Peyer's patch (tissue), 4 donors: ENCODE measurements at regions not wholly inside any gene's neighbourhood (a gene's known extent, or its start where the extent isn't known, plus 50 kb on each side); places are given as distances from the start of the nearest gene placed in this dataset.

Source experiments
- DNase-seq, 3 donors: peaks; one replicate each; pipeline ENCODE4 v3.0.0-alpha.2; 2017 to 2019
- H3K27ac ChIP-seq, 4 donors: fragments of 200-600 bp; sonication (generic); one replicate each; pipeline ENCODE4 v1.5.1; 2016 to 2019
- H3K27me3 ChIP-seq, 2 donors: fragments of 200-600 bp; sonication (generic); one replicate each; pipeline ENCODE4 v1.5.1; 2019
- H3K36me3 ChIP-seq, 3 donors: fragments of 200-600 bp; sonication (generic); one replicate each; pipeline ENCODE4 v1.5.1; 2016 to 2019
- H3K4me1 ChIP-seq, 4 donors: fragments of 200-600 bp; sonication (generic); one replicate each; pipeline ENCODE4 v1.5.1; 2016 to 2019
- H3K4me3 ChIP-seq, 4 donors: fragments of 200-600 bp; sonication (generic); 1 replicate in 3 of 4; 2 replicates in 1 of 4; pipeline ENCODE4 v1.5.1; 2016 to 2019; ENCODE audit warnings: mild to moderate bottlenecking in 1 of 4
- H3K9me3 ChIP-seq, 4 donors: fragments of 200-600 bp; sonication (generic); one replicate each; pipeline ENCODE4 v1.5.1; 2016 to 2019; ENCODE audit warnings: mild to moderate bottlenecking in 1 of 4
- POLR2A ChIP-seq, 2 donors: fragments of 450-650 bp; IDR thresholded peaks; one replicate each; pipeline ENCODE4 v1.5.1; 2017; ENCODE audit warnings: antibody characterized with exemption in 2 of 2, mild to moderate bottlenecking in 2 of 2, moderate library complexity in 2 of 2
- TF ChIP-seq, protein P1 (sequence below), 6 experiments: fragments of 450-650 bp in 4 of 6; fragments of 200-600 bp in 2 of 6; sonication (generic) in 1 of 6; IDR thresholded peaks; one replicate each; pipeline ENCODE4 v1.5.1; 2017 to 2019; ENCODE audit warnings: antibody characterized with exemption in 6 of 6, mild to moderate bottlenecking in 3 of 6, moderate library complexity in 1 of 6

DNA sequence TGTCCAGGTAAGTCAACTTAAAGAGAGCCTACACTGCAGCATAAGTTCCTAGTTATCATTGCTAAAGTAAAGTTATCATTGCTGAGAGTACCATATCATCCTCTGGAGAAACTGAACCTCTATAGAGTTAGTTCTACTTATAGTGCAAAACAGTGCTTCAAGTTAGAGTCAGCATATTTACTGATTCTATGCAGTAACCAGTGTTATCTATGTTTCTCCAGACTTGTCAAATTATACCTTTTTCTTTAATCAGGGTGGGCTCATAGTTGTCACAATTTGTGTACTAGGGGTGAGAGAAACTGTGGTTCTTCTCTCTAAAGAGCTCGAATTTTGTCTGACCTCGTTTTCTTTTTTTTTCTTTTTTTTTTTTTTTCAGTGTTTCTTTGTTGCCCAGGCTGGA is 79.6 kb downstream of the ANXA2R start:
- no peaks in the 10 kb centered on the region for H3K4me1 ChIP-seq
- no peaks in the 10 kb centered on the region for H3K27me3 ChIP-seq
- no peak for DNase-seq
- no peaks in the 10 kb centered on the region for H3K9me3 ChIP-seq
- H3K27ac ChIP-seq, result no peak overlapping the region
- no peak overlapping the region for H3K4me3 ChIP-seq
- no peaks in the 10 kb centered on the region for H3K36me3 ChIP-seq
- TF ChIP-seq, protein P1, sequence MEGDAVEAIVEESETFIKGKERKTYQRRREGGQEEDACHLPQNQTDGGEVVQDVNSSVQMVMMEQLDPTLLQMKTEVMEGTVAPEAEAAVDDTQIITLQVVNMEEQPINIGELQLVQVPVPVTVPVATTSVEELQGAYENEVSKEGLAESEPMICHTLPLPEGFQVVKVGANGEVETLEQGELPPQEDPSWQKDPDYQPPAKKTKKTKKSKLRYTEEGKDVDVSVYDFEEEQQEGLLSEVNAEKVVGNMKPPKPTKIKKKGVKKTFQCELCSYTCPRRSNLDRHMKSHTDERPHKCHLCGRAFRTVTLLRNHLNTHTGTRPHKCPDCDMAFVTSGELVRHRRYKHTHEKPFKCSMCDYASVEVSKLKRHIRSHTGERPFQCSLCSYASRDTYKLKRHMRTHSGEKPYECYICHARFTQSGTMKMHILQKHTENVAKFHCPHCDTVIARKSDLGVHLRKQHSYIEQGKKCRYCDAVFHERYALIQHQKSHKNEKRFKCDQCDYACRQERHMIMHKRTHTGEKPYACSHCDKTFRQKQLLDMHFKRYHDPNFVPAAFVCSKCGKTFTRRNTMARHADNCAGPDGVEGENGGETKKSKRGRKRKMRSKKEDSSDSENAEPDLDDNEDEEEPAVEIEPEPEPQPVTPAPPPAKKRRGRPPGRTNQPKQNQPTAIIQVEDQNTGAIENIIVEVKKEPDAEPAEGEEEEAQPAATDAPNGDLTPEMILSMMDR (IDR thresholded peaks at IDR 0.05), result no peak
- TF ChIP-seq POLR2A (IDR thresholded peaks at IDR 0.05), result no peak

GRCh38 chr5:42956551-42956950 is 83.6 kb downstream of the ANXA2R start:
- Histone ChIP-seq H3K27ac (no peak overlapping the region), H3K27me3 (peaks cover 0 to 24% of the 10 kb centered on the region in 2 donors), H3K36me3 (no peaks in the 10 kb centered on the region), H3K4me3 (no peak overlapping the region), H3K9me3 (peaks cover 0 to 13% (median 0%) of the 10 kb centered on the region in 4 donors), H3K4me1 (peaks cover 0 to 9% (median 0%) of the 10 kb centered on the region in 4 donors)
- no peak for DNase-seq
- TF ChIP-seq, protein P1 (IDR thresholded peaks at IDR 0.05), result no peak
- no peak for TF ChIP-seq POLR2A (IDR thresholded peaks at IDR 0.05)

DNA sequence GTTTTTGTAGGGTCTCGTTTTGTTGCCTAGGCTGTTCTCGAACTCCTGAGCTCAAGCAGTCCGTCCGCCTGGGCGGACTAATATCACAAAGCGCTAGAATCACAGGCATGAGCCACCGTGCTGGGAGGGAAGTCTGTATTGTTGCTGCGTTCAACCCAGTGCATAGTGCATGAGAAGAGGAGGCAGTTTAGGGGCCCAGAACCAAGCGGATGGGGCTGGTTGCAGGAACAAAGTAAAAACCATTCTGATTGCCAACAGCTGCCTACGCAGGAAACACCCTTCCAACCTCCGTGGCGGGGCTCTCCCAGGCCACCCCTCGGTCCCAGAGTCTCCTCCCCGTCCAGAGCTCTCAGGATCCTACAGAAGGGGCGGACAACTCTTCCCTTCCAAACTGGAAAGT is 87.1 kb downstream of the ANXA2R start:
- Histone ChIP-seq H3K4me3 (no peak overlapping the region), H3K9me3 (peaks cover 0 to 13% (median 0%) of the 10 kb centered on the region in 4 donors), H3K27ac (no peak overlapping the region), H3K27me3 (peaks cover 0 to 46% of the 10 kb centered on the region in 2 donors), H3K4me1 (peaks cover 0 to 34% (median 0%) of the 10 kb centered on the region in 4 donors), H3K36me3 (no peaks in the 10 kb centered on the region)
- no peak for DNase-seq
- TF ChIP-seq, protein P1 (IDR thresholded peaks at IDR 0.05), result no peak
- TF ChIP-seq POLR2A (IDR thresholded peaks at IDR 0.05), result no peak

GRCh38 chr5:42952578-42952974 is 87.5 kb downstream of the ANXA2R start:
- Histone ChIP-seq H3K4me1 (peaks cover 0 to 34% (median 0%) of the 10 kb centered on the region in 4 donors), H3K4me3 (peak overlapping the region; percentile 49 to 72 (median 55)), H3K27ac (peak overlapping the region in 3 of 4 donors; percentile 95 to 97 (median 95)), H3K9me3 (peaks cover 0 to 13% (median 0%) of the 10 kb centered on the region in 4 donors), H3K36me3 (no peaks in the 10 kb centered on the region), H3K27me3 (peaks cover 0 to 47% of the 10 kb centered on the region in 2 donors)
- TF ChIP-seq, protein P1 (IDR thresholded peaks at IDR 0.05), result no peak
- TF ChIP-seq POLR2A (IDR thresholded peaks at IDR 0.05), result no peak
- no peak for DNase-seq

- H3K4me3 ChIP-seq, result peak overlapping the region; percentile 49 to 72 (median 55)
- peak; percentile 64 to 82 (median 72) for DNase-seq
- peaks cover 0 to 34% (median 0%) of the 10 kb centered on the region in 4 donors for H3K4me1 ChIP-seq
- peak overlapping the region; percentile 75 to 97 (median 95) for H3K27ac ChIP-seq
- H3K27me3 ChIP-seq, result peaks cover 0 to 49% of the 10 kb centered on the region in 2 donors
- peaks cover 0 to 13% (median 0%) of the 10 kb centered on the region in 4 donors for H3K9me3 ChIP-seq
- no peaks in the 10 kb centered on the region for H3K36me3 ChIP-seq
- TF ChIP-seq, protein P1 (IDR thresholded peaks at IDR 0.05), result no peak
- TF ChIP-seq POLR2A (IDR thresholded peaks at IDR 0.05), result no peak
Measured at GRCh38 chr5:42951293-42951840, 88.8 kb downstream of the ANXA2R start.
